SH-SY5Y (cell line): ENCODE measurements at regions not wholly inside any gene's neighbourhood (a gene's known extent, or its start where the extent isn't known, plus 50 kb on each side); places are given as distances from the start of the nearest gene placed in this dataset.

Experiments used
- GATA2 ChIP-seq: IDR thresholded peaks from 2 replicates; pipeline ENCODE4 v1.6.1; 2011; ENCODE audit warnings: mild to moderate bottlenecking, low read depth, low read length
- GATA3 ChIP-seq: IDR thresholded peaks from 2 replicates; pipeline ENCODE4 v1.6.1; 2011; ENCODE audit warnings: low read depth, mild to moderate bottlenecking, low read length, moderate library complexity

DNA sequence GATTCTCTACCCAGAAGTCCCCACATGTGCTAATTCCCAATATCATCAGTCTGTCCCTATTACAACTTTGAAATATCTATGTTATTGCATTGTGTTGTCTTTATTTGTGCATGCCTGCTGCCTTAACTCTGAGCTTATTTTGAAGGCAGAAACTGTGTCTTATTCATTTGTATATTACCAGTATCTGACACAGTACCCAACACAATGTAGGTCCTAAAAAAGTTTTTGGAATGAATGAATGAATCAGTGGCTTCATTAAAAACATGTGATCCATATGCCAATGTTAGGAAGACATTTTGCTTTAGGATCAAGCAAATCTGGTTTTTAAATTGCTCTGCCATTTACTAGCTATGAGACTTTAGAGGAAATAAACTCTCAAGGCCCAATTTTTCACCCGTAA is 420.4 kb downstream of the CBLN4 start:
- no peak for TF ChIP-seq GATA2
- TF ChIP-seq GATA3 = no peak
